ENCODE measurements at regions not wholly inside any gene's neighbourhood (a gene's known extent, or its start where the extent isn't known, plus 50 kb on each side); places are given as distances from the start of the nearest gene placed in this dataset.

DNA sequence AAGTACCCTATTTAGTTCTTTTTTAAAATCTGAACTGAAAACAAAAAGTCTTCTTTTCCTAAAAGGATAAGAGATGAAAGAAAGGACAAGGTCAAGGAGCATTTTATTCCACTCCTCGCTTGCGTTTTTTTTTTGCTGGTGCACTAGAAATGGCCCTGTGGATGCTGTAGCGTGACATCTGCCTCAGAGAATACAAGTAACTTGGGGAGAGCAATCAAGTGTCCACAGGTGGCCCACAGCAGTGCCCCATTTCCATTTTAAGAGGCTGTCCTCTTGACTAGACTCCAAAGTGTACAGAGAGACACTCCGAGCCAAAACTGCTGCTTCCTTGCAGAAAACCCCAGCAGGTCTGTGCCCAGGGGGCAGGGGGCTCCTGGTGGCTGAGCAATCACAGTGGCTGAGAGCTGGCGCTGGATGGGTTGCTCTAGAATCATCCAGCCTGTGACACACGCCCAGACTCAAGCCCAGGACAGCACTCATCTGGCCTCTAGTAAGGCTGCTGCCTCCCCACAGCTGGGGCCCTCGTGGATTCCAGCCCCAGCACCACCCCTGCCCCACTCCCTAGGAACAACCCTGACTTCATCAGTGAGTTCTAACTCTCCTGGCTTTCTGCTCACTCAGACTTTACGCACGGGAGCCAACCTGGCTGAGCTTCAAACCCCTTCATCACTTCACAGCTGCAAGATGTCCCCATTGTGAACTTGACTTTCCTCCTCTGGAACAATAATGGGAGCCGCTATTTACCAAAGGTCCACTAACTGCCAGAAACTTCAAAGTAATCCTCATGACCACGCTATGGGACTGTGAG, 71.1 kb upstream of the SPATA12 start:
- ATAC-seq: peak; percentile 35 to 80 (median 70)
- TF ChIP-seq, protein P1, sequence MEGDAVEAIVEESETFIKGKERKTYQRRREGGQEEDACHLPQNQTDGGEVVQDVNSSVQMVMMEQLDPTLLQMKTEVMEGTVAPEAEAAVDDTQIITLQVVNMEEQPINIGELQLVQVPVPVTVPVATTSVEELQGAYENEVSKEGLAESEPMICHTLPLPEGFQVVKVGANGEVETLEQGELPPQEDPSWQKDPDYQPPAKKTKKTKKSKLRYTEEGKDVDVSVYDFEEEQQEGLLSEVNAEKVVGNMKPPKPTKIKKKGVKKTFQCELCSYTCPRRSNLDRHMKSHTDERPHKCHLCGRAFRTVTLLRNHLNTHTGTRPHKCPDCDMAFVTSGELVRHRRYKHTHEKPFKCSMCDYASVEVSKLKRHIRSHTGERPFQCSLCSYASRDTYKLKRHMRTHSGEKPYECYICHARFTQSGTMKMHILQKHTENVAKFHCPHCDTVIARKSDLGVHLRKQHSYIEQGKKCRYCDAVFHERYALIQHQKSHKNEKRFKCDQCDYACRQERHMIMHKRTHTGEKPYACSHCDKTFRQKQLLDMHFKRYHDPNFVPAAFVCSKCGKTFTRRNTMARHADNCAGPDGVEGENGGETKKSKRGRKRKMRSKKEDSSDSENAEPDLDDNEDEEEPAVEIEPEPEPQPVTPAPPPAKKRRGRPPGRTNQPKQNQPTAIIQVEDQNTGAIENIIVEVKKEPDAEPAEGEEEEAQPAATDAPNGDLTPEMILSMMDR (IDR thresholded peaks at IDR 0.05): peak in 1 of 9 donors; percentile 25

DNA sequence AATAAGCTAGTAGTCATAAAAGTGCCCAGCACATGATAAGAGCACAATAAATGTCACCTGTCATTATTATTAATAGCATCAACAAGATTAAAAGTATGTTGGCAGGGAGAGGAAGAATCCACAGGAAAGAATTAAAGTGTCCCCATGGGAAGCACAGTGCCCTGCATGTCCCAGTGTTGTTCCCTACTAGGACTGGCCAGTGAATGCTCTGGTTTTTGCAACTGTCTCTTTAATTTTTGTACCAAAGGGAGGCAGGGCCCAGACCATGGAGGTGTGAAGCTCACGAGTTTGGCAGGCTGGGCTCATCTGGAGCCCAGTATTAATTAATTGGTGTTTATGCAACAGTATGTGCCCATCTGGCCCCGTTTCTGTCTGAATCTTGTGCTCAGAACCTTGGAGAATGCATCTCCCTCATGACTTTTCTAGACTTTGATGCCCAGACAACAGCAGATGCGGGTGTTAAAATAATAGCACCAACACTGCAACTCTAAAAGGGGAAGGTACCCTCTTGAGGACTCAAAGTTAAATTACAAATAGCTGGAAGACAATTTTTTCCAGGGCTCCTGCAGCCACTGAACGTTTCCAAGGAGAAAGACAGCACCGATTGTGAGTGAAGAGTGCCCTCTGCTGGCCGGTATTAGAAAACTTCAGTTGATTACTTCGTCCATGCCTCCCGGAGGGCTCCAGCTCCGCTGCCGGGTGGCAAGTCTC, 71.9 kb upstream of the SPATA12 start:
- Histone ChIP-seq H3K36me3 (no peaks in the 10 kb centered on the region), H3K27me3 (peaks cover 0 to 15% (median 0%) of the 10 kb centered on the region in 7 donors), H3K9me3 (no peaks in the 10 kb centered on the region), H3K27ac (peak overlapping the region in 3 of 10 donors; percentile 20 to 32 (median 23)), H3K4me1 (peaks cover 0 to 42% (median 32%) of the 10 kb centered on the region in 9 donors), H3K4me3 (peak overlapping the region in 3 of 10 donors; percentile 6 to 17 (median 15))
- WGBS, 2 donors: 5 to 7% methylated on average over 10 of the region's 10 CpGs
- intact Hi-C loops (cut with DNase I): loop anchor here (1.0 to 10.0 kb wide), 11 partner anchors 61 to 644 kb away; partner anchors contain the start of gene ARHGEF3 (in 9 of the 10)
- ATAC-seq (peak; percentile 81 to 93 (median 89)), DNase-seq (peak; percentile 65 to 87)
- TF ChIP-seq, protein P1 (IDR thresholded peaks at IDR 0.05): peak; percentile 75 to 90 (median 86)

More for the DNA sequence above, 71.1 kb upstream of the SPATA12 start:
- intact Hi-C loops (cut with DNase I): loop anchor here (1.0 to 10.0 kb wide), 11 partner anchors 62 to 645 kb away; partner anchors contain the start of gene ARHGEF3 (in 9 of the 10)
- DNase-seq: peak; percentile 43 to 49
- H3K4me1 ChIP-seq: peaks cover 0 to 42% (median 27%) of the 10 kb centered on the region in 9 donors
- WGBS, 2 donors: 34 to 38% methylated on average over 11 of the region's 11 CpGs
- H3K9me3 ChIP-seq: no peaks in the 10 kb centered on the region
- H3K27ac ChIP-seq: peak overlapping the region in 6 of 10 donors; percentile 6 to 53 (median 22)
- H3K27me3 ChIP-seq: peaks cover 0 to 15% (median 0%) of the 10 kb centered on the region in 7 donors
- H3K36me3 ChIP-seq: no peaks in the 10 kb centered on the region
- peak overlapping the region in 3 of 10 donors; percentile 6 to 17 (median 15) for H3K4me3 ChIP-seq

DNA sequence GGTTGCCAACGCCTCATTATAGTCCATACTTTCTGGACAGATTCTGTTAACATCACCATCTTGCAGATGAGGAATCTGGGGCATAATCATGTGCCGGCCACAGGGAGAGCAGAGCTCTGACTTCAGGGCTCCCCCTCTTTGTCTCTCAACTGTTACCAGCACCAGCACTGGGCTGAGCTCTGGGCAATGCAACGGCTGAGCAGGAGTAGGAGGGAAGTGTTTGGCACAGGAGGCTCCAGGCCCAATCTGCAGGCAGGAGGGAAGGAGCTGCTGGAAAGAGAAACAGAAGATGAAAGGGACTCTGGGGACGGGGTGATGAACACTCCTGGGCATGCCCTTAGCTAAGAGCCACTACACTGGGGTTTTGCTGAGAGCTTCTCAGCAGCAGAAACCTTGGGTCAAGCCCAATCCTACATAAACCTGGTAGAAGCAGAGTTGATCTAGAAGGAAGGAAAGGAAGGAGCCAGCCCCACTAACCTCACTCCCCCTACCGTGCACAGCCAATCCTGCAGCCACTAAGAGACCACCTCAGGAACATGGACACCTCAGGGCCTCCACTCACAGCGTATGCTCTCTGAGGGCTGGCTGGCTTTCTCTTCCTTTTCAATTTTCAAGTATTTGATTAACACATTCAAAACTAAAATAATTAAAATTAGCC, 73.1 kb upstream of the SPATA12 start:
- Histone ChIP-seq H3K4me1 (peaks cover 0 to 42% (median 32%) of the 10 kb centered on the region in 9 donors), H3K27ac (no peak overlapping the region), H3K9me3 (no peaks in the 10 kb centered on the region), H3K4me3 (no peak overlapping the region), H3K27me3 (peaks cover 0 to 15% (median 0%) of the 10 kb centered on the region in 7 donors), H3K36me3 (no peaks in the 10 kb centered on the region)
- ATAC-seq (no peak), DNase-seq (no peak)
- intact Hi-C loops (cut with DNase I): loop anchor here in 8 of 10 donors (2.0 to 10.0 kb wide), 10 partner anchors 60 to 643 kb away; partner anchors contain the start of gene ARHGEF3 (in 5 of the 8)
- 73 to 75% methylated on average over 6 of the region's 6 CpGs for WGBS, 2 donors
- TF ChIP-seq, protein P1 (IDR thresholded peaks at IDR 0.05): peak in 5 of 9 donors; percentile 7 to 41 (median 25)
